ENCODE measurements at regions not wholly inside any gene's neighbourhood (a gene's known extent, or its start where the extent isn't known, plus 50 kb on each side); places are given as distances from the start of the nearest gene placed in this dataset.
A peak's percentile ranks its signal among the peaks of the same experiment; 100 is the strongest.

- DNase-seq (ENCODE audit: low spot score, unreplicated experiment), result no peak
- H3K4me1 Mint-ChIP-seq (ENCODE audit: low read depth), result peaks cover 19% of the 10 kb centered on the region
- peaks cover 6% of the 10 kb centered on the region for H3K36me3 Mint-ChIP-seq (ENCODE audit: insufficient read depth)
- TF ChIP-seq CTCF (IDR thresholded peaks at IDR 0.05; ENCODE audit: unreplicated experiment), result no peak
- peaks cover 9% of the 10 kb centered on the region for H3K9me3 Mint-ChIP-seq (ENCODE audit: low read depth)
- H3K27me3 Mint-ChIP-seq, result no peaks in the 10 kb centered on the region
- H3K27ac Mint-ChIP-seq, result no peak overlapping the region
- no peak overlapping the region for H3K4me3 Mint-ChIP-seq (ENCODE audit: low read depth)
Measured at GRCh38 chr6:14499841-14500240, 382.3 kb downstream of the CD83 start.

GRCh38 chr6:14500809-14501208 lies 383.2 kb downstream of the CD83 start:
- H3K27me3 Mint-ChIP-seq, result no peaks in the 10 kb centered on the region
- peaks cover 6% of the 10 kb centered on the region for H3K36me3 Mint-ChIP-seq (ENCODE audit: insufficient read depth)
- no peak for TF ChIP-seq CTCF (IDR thresholded peaks at IDR 0.05; ENCODE audit: unreplicated experiment)
- no peak overlapping the region for H3K27ac Mint-ChIP-seq
- H3K4me3 Mint-ChIP-seq (ENCODE audit: low read depth), result no peak overlapping the region
- peaks cover 28% of the 10 kb centered on the region for H3K4me1 Mint-ChIP-seq (ENCODE audit: low read depth)
- no peak for DNase-seq (ENCODE audit: low spot score, unreplicated experiment)
- peaks cover 9% of the 10 kb centered on the region for H3K9me3 Mint-ChIP-seq (ENCODE audit: low read depth)

- Mint-ChIP-seq H3K4me1 (ENCODE audit: low read depth) (peaks cover 32% of the 10 kb centered on the region), H3K4me3 (ENCODE audit: low read depth) (no peak overlapping the region), H3K36me3 (ENCODE audit: insufficient read depth) (peaks cover 4% of the 10 kb centered on the region), H3K27me3 (no peaks in the 10 kb centered on the region), H3K9me3 (ENCODE audit: low read depth) (peaks cover 5% of the 10 kb centered on the region), H3K27ac (peak overlapping the region; percentile 49)
- no peak for TF ChIP-seq CTCF (IDR thresholded peaks at IDR 0.05; ENCODE audit: unreplicated experiment)
- no peak for DNase-seq (ENCODE audit: low spot score, unreplicated experiment)
Measured at GRCh38 chr6:14501240-14501639, 383.7 kb downstream of the CD83 start.

- no peak for TF ChIP-seq CTCF (IDR thresholded peaks at IDR 0.05; ENCODE audit: unreplicated experiment)
- Mint-ChIP-seq H3K27me3 (no peaks in the 10 kb centered on the region), H3K27ac (no peak overlapping the region), H3K36me3 (ENCODE audit: insufficient read depth) (peaks cover 2% of the 10 kb centered on the region), H3K9me3 (ENCODE audit: low read depth) (peaks cover 2% of the 10 kb centered on the region), H3K4me1 (ENCODE audit: low read depth) (peaks cover 37% of the 10 kb centered on the region), H3K4me3 (ENCODE audit: low read depth) (no peak overlapping the region)
- DNase-seq (ENCODE audit: low spot score, unreplicated experiment), result no peak
Measured at GRCh38 chr6:14501914-14502313, 384.3 kb downstream of the CD83 start.

DNA sequence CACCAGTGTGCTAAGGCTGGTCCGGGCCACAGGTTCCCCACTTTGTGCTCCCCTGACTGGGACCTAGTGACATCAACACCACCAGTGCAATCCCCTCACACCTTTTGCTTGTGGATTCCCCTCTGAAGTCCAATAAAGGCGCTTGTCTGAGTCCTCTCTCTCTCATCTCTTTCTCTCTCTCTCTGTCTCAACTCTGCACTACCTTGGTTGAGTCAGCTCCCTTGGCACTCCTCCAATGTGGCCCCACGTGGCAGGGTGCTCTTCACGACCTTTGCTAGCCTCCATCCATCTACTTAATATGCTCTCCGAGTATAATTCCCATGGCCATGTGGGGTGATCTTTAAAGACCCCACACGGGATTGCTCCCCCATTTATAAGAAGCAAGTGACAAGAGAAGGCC lies 385.0 kb downstream of the CD83 start:
- Mint-ChIP-seq H3K27me3 (no peaks in the 10 kb centered on the region), H3K36me3 (ENCODE audit: insufficient read depth) (peaks cover 2% of the 10 kb centered on the region), H3K9me3 (ENCODE audit: low read depth) (no peaks in the 10 kb centered on the region), H3K4me3 (ENCODE audit: low read depth) (no peak overlapping the region), H3K4me1 (ENCODE audit: low read depth) (peaks cover 37% of the 10 kb centered on the region), H3K27ac (no peak overlapping the region)
- DNase-seq (ENCODE audit: low spot score, unreplicated experiment), result no peak
- no peak for TF ChIP-seq CTCF (IDR thresholded peaks at IDR 0.05; ENCODE audit: unreplicated experiment)

All from progenitor cell of endocrine pancreas (in vitro differentiated cells).